ENCODE measurements at regions not wholly inside any gene's neighbourhood (a gene's known extent, or its start where the extent isn't known, plus 50 kb on each side); places are given as distances from the start of the nearest gene placed in this dataset.
"Not testable (repeated sequence)": the region's sequence is repeated elsewhere in the genome, so short reads cannot be mapped to it uniquely, and the experiment has no call there.

- WGBS = 57% methylated on average over 5 of the region's 5 CpGs
- Histone ChIP-seq H3K4me3 (no peak overlapping the region), H3K4me1 (replicated peaks) (no peaks in the 10 kb centered on the region), H3K36me3 (no peaks in the 10 kb centered on the region), H3K27ac (no peak overlapping the region), H3K27me3 (replicated peaks; ENCODE audit: insufficient read depth) (no peaks in the 10 kb centered on the region), H3K9me3 (no peaks in the 10 kb centered on the region)
- TF ChIP-seq POLR2AphosphoS5 (IDR thresholded peaks at IDR 0.05) (no peak), POLR2A (IDR thresholded peaks at IDR 0.05) (no peak)
- TF ChIP-seq, protein P1, sequence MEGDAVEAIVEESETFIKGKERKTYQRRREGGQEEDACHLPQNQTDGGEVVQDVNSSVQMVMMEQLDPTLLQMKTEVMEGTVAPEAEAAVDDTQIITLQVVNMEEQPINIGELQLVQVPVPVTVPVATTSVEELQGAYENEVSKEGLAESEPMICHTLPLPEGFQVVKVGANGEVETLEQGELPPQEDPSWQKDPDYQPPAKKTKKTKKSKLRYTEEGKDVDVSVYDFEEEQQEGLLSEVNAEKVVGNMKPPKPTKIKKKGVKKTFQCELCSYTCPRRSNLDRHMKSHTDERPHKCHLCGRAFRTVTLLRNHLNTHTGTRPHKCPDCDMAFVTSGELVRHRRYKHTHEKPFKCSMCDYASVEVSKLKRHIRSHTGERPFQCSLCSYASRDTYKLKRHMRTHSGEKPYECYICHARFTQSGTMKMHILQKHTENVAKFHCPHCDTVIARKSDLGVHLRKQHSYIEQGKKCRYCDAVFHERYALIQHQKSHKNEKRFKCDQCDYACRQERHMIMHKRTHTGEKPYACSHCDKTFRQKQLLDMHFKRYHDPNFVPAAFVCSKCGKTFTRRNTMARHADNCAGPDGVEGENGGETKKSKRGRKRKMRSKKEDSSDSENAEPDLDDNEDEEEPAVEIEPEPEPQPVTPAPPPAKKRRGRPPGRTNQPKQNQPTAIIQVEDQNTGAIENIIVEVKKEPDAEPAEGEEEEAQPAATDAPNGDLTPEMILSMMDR (IDR thresholded peaks at IDR 0.05) = no peak
- intact Hi-C loops (cut with DNase I) = no loop called here
- no peak for DNase-seq (ENCODE audit: low spot score)
These were observed 500.0 kb downstream of the TFAP2B start for GRCh38 chr6:51318674-51319073.

DNA sequence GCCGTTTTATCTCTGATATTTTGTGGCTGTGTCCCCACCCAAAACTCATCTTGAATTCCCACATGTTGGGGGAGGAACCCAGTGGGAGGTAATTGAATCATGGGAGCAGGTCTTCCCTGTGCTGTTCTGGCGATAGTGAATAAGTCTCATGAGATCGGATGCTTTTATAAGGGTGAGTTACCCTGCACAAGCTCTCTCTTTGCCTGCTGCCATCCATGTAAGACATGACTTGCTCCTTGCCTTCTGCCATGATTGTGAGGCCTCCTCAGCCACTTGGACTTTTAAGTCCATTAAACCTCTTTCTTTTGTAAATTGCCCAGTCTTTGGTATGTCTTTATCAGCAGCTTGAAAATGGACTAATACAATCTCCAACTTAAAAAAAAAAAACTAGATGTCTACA is 502.8 kb downstream of the TFAP2B start:
- H3K27ac ChIP-seq, H3K36me3 ChIP-seq: not testable (repeated sequence)
- 100% methylated on average over 3 of the region's 3 CpGs for WGBS

DNA sequence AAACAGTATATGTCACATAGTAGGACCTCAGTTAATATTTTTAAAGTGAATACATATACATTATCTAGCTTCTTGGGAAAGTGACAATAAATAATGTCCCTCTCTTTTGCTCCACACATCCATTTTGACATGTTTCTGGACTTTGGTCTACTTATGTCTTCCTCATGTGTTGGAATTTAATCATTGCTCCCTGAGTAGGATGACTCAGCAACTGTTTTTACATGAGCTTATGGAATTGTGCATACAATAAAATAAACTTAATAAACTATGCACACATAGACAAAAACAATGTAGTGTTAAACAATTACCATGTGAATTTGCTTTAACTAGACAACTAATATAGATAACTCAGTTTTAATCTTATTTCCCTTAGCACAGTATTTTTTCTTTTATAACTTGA is 503.8 kb downstream of the TFAP2B start:
- intact Hi-C loops (cut with DNase I) = no loop called here
- no peaks in the 10 kb centered on the region for H3K36me3 ChIP-seq
- no peaks in the 10 kb centered on the region for H3K4me1 ChIP-seq (replicated peaks)
- DNase-seq (ENCODE audit: low spot score) = no peak
- no peak for TF ChIP-seq POLR2A (IDR thresholded peaks at IDR 0.05)
- TF ChIP-seq POLR2AphosphoS5 (IDR thresholded peaks at IDR 0.05) = no peak
- TF ChIP-seq, protein P1 (IDR thresholded peaks at IDR 0.05) = no peak
- H3K9me3 ChIP-seq = no peaks in the 10 kb centered on the region
- H3K27ac ChIP-seq = no peak overlapping the region
- H3K4me3 ChIP-seq = no peak overlapping the region
- H3K27me3 ChIP-seq (replicated peaks; ENCODE audit: insufficient read depth) = no peaks in the 10 kb centered on the region

More for the DNA sequence above, 502.8 kb downstream of the TFAP2B start:
- H3K27me3 ChIP-seq (replicated peaks; ENCODE audit: insufficient read depth); H3K4me1 ChIP-seq (replicated peaks); H3K4me3 ChIP-seq; H3K9me3 ChIP-seq; intact Hi-C loops (cut with DNase I); DNase-seq (ENCODE audit: low spot score): not testable (repeated sequence)

DNA sequence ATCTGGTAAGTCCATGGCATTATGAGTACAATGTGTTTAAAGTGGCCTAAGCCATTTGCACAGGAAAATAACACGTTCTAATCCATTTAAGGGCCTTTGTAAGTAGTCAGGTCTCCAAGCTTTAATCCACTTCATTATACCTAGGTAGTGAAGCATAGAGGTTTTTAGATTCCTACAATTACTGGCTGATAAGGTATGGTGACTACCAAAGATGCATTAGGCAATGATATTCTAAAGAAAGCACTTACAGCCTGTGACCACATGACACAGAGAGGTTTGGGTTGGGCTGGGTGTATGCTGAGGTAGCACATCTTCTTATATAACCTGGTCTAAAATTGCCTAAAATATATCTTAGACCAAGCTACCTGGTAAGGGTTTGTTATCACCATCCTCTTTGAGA is 504.4 kb downstream of the TFAP2B start:
- DNase-seq (ENCODE audit: low spot score) = no peak
- Histone ChIP-seq H3K4me3 (no peak overlapping the region), H3K4me1 (replicated peaks) (no peaks in the 10 kb centered on the region), H3K27ac (no peak overlapping the region), H3K9me3 (no peaks in the 10 kb centered on the region), H3K27me3 (replicated peaks; ENCODE audit: insufficient read depth) (no peaks in the 10 kb centered on the region), H3K36me3 (no peaks in the 10 kb centered on the region)
- intact Hi-C loops (cut with DNase I) = no loop called here
- TF ChIP-seq, protein P1 (IDR thresholded peaks at IDR 0.05) = no peak
- TF ChIP-seq POLR2AphosphoS5 (IDR thresholded peaks at IDR 0.05) (no peak), POLR2A (IDR thresholded peaks at IDR 0.05) (no peak)
- 60% methylated on average over 1 of the region's 1 CpG for WGBS

- Histone ChIP-seq H3K9me3 (no peaks in the 10 kb centered on the region), H3K4me3 (no peak overlapping the region), H3K27ac (no peak overlapping the region), H3K27me3 (replicated peaks; ENCODE audit: insufficient read depth) (no peaks in the 10 kb centered on the region), H3K4me1 (replicated peaks) (no peaks in the 10 kb centered on the region), H3K36me3 (no peaks in the 10 kb centered on the region)
- intact Hi-C loops (cut with DNase I) = no loop called here
- DNase-seq (ENCODE audit: low spot score) = no peak
- TF ChIP-seq, protein P1 (IDR thresholded peaks at IDR 0.05) = no peak
- no peak for TF ChIP-seq POLR2AphosphoS5 (IDR thresholded peaks at IDR 0.05)
- WGBS = 68% methylated on average over 1 of the region's 1 CpG
These were observed 512.3 kb downstream of the TFAP2B start for GRCh38 chr6:51330971-51331370.

Data from prostate gland (tissue), 2 donors.